ENCODE measurements at regions not wholly inside any gene's neighbourhood (a gene's known extent, or its start where the extent isn't known, plus 50 kb on each side); places are given as distances from the start of the nearest gene placed in this dataset.
A peak's percentile ranks its signal among the peaks of the same experiment; 100 is the strongest.

- Histone ChIP-seq H3K4me1 (ENCODE audit: control insufficient read depth, insufficient read depth, low read length) (no peaks in the 10 kb centered on the region), H3K27ac (ENCODE audit: control insufficient read depth, insufficient read depth) (no peak overlapping the region), H3K4me2 (ENCODE audit: control insufficient read depth, insufficient read depth) (no peak overlapping the region), H3K4me3 (no peak overlapping the region), H2AFZ (ENCODE audit: control insufficient read depth, low read depth, low read length) (no peak overlapping the region), H3K36me3 (ENCODE audit: control insufficient read depth in 2 of 2, insufficient read depth in 2 of 2, low read length in 1 of 2) (no peaks in the 10 kb centered on the region), H4K20me1 (ENCODE audit: control insufficient read depth, insufficient read depth) (no peaks in the 10 kb centered on the region), H3K9me3 (replicated peaks; ENCODE audit: control insufficient read depth, insufficient read depth, low read length) (no peaks in the 10 kb centered on the region), H3K9ac (ENCODE audit: control insufficient read depth, insufficient read depth, low read length) (no peak overlapping the region), H3K27me3 (replicated peaks in 1 of 2; ENCODE audit: control insufficient read depth in 2 of 2, insufficient read depth in 2 of 2, low read length in 1 of 2) (no peaks in the 10 kb centered on the region), H3K79me2 (ENCODE audit: control insufficient read depth, insufficient read depth, low read length) (no peaks in the 10 kb centered on the region)
- WGBS (ENCODE audit: insufficient coverage, insufficient replicate concordance, low lambda C conversion rate, missing lambda C conversion rate) = 31% methylated on average over 2 of the region's 2 CpGs
- intact Hi-C loops (cut with micrococcal nuclease; ENCODE audit: unreplicated experiment) (no loop called here), in situ Hi-C loops (cut with MboI) (no loop called here)
- DNase-seq (ENCODE audit: low read depth, low spot score) (no peak), FAIRE-seq (no peak), ATAC-seq (no peak)
- ChIA-PET POLR2A (no interaction called here), SMC1A (ENCODE audit: uncharacterized antibody, unreplicated experiment) (no interaction called here), CTCF (no interaction called here), RAD21 (ENCODE audit: unreplicated experiment) (no interaction called here)
- TF ChIP-seq LARP7 (IDR thresholded peaks at IDR 0.05) (no peak), REST (IDR thresholded peaks at IDR 0.05; ENCODE audit: low read depth, low read length) (peak; percentile 43; the same call in 1 of the 2 replicates), STAT1 (conservative IDR thresholded peaks at IDR 0.05) (no peak)
- BruUV-seq (replicated peaks) = no TSS peak
These were observed 911.9 kb downstream of the DTWD2 start for GRCh38 chr5:118076490-118076889.

GRCh38 chr5:118070041-118070440, 918.3 kb downstream of the DTWD2 start:
- Histone ChIP-seq H3K79me2 (ENCODE audit: control insufficient read depth, insufficient read depth, low read length) (no peaks in the 10 kb centered on the region), H3K27me3 (replicated peaks in 1 of 2; ENCODE audit: control insufficient read depth in 2 of 2, insufficient read depth in 2 of 2, low read length in 1 of 2) (no peaks in the 10 kb centered on the region), H3K4me1 (ENCODE audit: control insufficient read depth, insufficient read depth, low read length) (no peaks in the 10 kb centered on the region), H3K9me3 (replicated peaks; ENCODE audit: control insufficient read depth, insufficient read depth, low read length) (no peaks in the 10 kb centered on the region), H3K9ac (ENCODE audit: control insufficient read depth, insufficient read depth, low read length) (no peak overlapping the region), H3K4me3 (no peak overlapping the region), H2AFZ (ENCODE audit: control insufficient read depth, low read depth, low read length) (no peak overlapping the region), H4K20me1 (ENCODE audit: control insufficient read depth, insufficient read depth) (no peaks in the 10 kb centered on the region), H3K36me3 (ENCODE audit: control insufficient read depth in 2 of 2, insufficient read depth in 2 of 2, low read length in 1 of 2) (no peaks in the 10 kb centered on the region), H3K4me2 (ENCODE audit: control insufficient read depth, insufficient read depth) (no peak overlapping the region), H3K27ac (ENCODE audit: control insufficient read depth, insufficient read depth) (no peak overlapping the region)
- no peak for ATAC-seq
- ChIA-PET RAD21 (ENCODE audit: unreplicated experiment) (no interaction called here), SMC1A (ENCODE audit: uncharacterized antibody, unreplicated experiment) (interaction anchor here (1.3 kb wide), 1 partner anchor 14 kb away, joined by 3 read pairs; no protein-coding TSS in a partner anchor), POLR2A (no interaction called here), CTCF (interaction anchor here (1.6 kb wide), 1 partner anchor 50 kb away, joined by 3 read pairs; no protein-coding TSS in a partner anchor)
- TF ChIP-seq BCL3 (IDR thresholded peaks at IDR 0.05; ENCODE audit: borderline replicate concordance, insufficient read depth, low read depth, low read length, poor library complexity, severe bottlenecking) (no peak), DPF2 (IDR thresholded peaks at IDR 0.05) (no peak), ZSCAN29 (IDR thresholded peaks at IDR 0.05) (no peak), ZNF217 (IDR thresholded peaks at IDR 0.05) (no peak), SUZ12 (IDR thresholded peaks at IDR 0.05; ENCODE audit: unreplicated experiment) (no peak), IKZF2 (IDR thresholded peaks at IDR 0.05) (no peak), SP1 (IDR thresholded peaks at IDR 0.05; ENCODE audit: low read depth, low read length) (no peak), JUNB (IDR thresholded peaks at IDR 0.05) (no peak), CBX3 (IDR thresholded peaks at IDR 0.05; ENCODE audit: borderline replicate concordance, low read depth) (no peak), BACH1 (IDR thresholded peaks at IDR 0.05; ENCODE audit: borderline replicate concordance) (no peak), YBX1 (IDR thresholded peaks at IDR 0.05) (no peak), FOS (IDR thresholded peaks at IDR 0.05; ENCODE audit: borderline replicate concordance, extremely low read depth, insufficient read length) (no peak), RELA (IDR thresholded peaks at IDR 0.05; ENCODE audit: borderline replicate concordance, partially characterized antibody) (no peak)
- no peak for DNase-seq (ENCODE audit: low read depth, low spot score)
- in situ Hi-C loops (cut with MboI) (no loop called here), intact Hi-C loops (cut with micrococcal nuclease; ENCODE audit: unreplicated experiment) (no loop called here)
- FAIRE-seq = no peak
- WGBS (ENCODE audit: insufficient coverage, insufficient replicate concordance, low lambda C conversion rate, missing lambda C conversion rate) = 57% methylated on average over 2 of the region's 2 CpGs
- no TSS peak for BruUV-seq (replicated peaks)

All from GM12878 (cell line).